T47D (cell line): ENCODE measurements at regions not wholly inside any gene's neighbourhood (a gene's known extent, or its start where the extent isn't known, plus 50 kb on each side); places are given as distances from the start of the nearest gene placed in this dataset.

Experiments
- DNase-seq, 2 experiments: peaks; one replicate each; pipeline versions ENCODE4 v3.0.0 to v3.0.0-alpha.2; 2011 to 2012; ENCODE audit warnings: low read depth in 1 of 2, low spot score in 1 of 2
- JUND ChIP-seq: IDR thresholded peaks from 2 replicates; pipeline ENCODE4 v1.6.1; 2012; ENCODE audit warnings: low read depth
- in situ Hi-C: cut with HindIII; loops from 2 replicates; pipeline ENCODE4 v1.10.0; 2016; ENCODE audit warnings: low sequenced_read_pairs, low pct_unique_long_range_greater_than_20kb

DNA sequence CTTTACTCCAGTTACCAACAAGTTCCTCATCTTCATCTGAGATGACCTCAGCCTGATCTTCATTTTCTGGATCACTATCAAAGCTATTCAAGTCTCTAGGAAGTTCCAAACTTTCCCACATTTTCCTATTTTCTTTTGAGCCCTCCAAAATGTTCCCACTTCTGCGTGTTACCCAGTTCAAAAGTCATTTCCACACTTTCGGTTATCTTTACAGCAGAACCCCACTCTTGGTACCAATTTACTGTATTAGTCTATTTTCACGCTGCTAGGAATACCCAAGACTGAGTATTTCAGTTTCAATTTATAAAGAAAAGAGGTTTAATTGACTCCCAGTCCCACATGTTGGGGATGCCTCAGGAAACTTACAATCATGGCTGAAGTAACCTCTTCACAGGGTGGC, 274.3 kb downstream of the FGF9 start:
- in situ Hi-C loops = no loop called here
- DNase-seq = no peak
- no peak for TF ChIP-seq JUND

DNA sequence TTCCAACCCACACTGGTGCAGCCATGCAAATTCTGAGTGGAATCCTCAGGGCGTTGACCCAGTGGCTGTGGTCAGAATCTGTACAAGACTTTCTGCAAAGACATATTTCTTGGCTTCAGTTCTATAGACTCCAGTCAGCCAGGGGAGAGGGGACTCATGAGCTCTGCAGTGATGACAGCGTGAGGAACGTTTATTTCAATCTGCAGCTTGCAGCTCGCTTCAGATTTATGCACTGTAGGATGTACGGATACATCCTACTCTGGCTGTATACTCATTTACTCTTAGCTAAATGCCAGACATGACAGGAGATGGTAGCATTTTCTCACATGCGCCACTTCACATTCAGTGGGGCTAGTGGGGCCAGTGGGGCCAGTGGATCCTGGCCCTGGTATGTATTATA, 276.1 kb downstream of the FGF9 start:
- in situ Hi-C loops = no loop called here
- no peak for TF ChIP-seq JUND
- no peak for DNase-seq

DNA sequence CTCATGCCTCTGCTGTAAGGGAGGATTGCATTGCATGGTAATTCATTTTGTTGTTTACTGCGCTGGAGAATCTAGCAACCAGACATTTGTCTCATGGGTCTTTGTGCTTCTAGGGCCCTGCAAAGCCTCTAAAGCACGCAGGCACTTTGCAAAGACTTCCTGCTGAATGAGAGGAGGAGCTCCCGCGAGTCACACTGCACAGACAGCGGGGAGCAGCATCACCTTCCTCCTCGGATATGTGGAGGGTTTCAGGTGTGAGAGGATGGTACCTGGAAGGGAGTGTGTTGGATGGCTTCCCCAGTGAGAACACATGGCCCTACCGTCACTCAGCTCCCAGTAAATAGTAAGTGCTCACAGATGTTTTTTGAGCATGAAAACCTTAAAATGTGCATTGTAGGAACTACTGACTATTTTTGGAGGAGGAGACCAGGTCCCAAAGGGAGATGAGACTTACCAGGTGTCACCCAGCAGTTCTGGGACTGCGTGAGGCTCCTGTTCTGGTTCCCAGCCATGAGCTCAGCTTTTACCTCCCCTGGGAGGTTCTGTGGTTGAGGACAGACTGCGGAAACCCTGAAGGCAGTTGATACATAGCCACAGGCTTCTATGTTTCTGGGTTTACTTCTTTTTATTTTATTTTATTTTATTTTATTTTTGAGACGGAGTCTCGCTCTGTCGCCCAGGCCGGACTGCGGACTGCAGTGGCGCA, 278.0 kb downstream of the FGF9 start:
- in situ Hi-C loops = no loop called here
- no peak for TF ChIP-seq JUND
- no peak for DNase-seq

DNA sequence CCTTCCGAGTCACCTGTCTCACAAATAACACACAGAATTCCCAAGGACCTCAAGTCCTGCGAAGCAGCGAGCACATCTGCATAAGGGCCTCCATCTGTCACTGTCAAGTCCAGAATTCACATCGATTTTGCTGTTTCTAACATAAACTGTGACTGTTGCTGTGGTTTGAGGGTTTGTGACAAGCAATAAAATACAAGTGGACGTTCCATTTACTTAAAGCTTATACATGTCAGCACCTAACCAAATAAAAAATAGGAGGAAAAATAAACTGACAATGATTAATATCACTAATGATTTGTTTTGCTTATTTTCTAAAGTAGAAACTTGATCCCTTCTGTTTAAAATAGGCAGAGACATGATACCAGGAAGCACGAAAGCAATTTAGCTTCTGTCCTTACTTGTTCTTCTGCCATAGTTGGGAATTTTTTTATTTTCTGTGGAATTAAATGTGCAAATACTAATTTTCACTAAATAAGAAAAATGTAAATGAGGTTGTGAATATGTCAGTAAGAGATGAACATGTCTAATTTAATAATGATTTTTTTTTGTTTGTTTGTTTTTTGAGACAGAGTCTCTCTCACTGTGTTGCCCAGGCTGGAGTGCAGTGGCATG, 279.1 kb downstream of the FGF9 start:
- no peak for TF ChIP-seq JUND
- in situ Hi-C loops = no loop called here
- DNase-seq = no peak

DNA sequence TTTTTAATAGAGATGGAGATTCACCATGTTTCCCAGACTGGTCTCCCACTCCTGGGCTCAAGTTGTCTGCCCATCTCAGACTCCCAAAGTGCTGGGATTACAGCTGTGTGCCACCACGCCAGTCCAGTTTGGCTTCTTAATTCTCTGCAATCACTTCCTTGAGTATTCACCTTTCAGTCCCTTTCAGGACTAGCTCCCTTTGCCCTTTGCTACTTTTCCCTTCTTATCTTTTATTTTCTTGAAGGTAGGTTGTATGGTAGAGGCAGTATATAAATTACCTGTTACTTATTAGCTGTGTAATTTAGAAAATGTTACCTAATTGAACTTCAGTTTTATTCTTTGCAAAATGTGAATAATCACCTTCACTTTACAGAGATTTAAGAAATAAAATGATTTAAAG, 285.8 kb downstream of the FGF9 start:
- TF ChIP-seq JUND = no peak
- in situ Hi-C loops = no loop called here
- no peak for DNase-seq

DNA sequence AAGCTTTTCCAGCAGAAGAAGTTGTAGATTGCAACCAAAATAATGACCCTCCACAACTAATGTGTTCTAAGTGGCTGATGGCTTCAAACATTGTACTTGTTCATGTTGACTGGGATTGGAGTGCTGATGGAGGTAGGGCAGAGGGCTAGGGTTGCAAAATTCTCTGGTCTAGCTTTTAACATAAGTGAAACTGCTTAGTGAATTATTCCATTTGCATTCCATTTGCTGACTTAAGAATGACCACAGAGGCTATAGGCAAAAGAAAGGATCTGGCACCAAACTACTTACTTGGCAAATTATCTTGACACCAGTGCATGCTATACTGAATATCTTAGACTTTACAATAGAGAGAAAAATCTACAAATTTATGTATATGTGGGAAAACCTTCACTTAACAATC, 287.0 kb downstream of the FGF9 start:
- no peak for DNase-seq

DNA sequence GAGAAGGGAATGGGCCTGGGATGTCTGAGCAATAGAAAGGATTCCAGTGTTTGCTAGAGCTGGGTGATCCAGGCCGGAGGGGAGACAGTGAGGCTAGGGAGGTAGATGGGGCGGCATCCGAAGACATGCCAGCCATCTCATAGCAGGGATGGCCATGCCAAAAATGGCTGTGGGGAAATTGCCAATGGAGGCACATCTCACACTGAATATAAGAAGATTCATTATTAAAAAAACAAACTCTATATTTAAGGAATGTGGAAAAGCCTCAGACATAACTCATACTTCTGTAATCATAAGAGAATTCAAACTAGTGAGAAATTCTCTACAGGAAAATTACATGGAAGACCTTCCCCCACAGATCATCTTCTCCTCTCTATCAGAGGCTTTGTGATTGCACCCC, 289.2 kb downstream of the FGF9 start:
- TF ChIP-seq JUND = no peak
- in situ Hi-C loops = no loop called here
- no peak for DNase-seq

More for the DNA sequence above, 287.0 kb downstream of the FGF9 start:
- in situ Hi-C loops = no loop called here
- no peak for TF ChIP-seq JUND

DNA sequence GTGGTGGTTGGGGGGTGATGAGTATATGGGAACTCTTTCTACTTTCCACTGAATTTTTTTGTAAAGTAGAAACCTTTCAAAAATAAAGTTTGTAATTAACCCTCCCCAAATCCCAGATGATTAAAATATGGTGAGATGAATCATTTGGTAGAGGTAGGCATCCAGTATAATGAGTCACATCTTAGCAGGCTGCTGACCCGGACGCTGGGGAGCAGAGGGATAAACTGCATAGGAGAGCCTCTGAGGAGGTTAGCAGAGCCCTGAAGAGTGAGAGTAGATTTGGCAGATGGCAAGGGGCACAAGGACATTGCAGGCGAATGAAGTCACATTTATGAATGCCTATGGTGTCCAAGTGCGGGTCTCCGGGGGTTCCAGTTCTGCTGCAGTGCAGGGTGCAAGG, 293.8 kb downstream of the FGF9 start:
- TF ChIP-seq JUND = no peak
- DNase-seq = no peak
- in situ Hi-C loops = no loop called here

DNA sequence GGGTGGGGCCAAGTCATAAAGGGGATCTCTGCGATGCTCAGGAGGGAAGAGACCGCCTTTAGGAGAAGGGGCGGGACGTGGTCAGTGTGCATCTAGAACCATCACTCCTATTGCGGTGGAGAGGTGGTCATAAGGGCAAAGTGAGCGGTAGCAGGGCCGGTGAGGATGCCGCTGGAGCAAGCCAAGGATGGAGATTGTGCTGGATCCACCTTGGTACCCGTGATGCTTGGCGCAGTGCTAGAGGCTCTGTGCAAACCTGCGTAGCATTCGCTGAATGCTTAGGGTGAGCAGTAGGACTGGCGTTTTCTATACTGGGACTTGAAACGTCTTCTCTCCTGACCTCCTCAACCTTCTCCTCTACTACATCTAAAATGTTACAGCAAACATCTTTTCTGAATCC, 294.2 kb downstream of the FGF9 start:
- TF ChIP-seq JUND = no peak
- no peak for DNase-seq
- in situ Hi-C loops = no loop called here

DNA sequence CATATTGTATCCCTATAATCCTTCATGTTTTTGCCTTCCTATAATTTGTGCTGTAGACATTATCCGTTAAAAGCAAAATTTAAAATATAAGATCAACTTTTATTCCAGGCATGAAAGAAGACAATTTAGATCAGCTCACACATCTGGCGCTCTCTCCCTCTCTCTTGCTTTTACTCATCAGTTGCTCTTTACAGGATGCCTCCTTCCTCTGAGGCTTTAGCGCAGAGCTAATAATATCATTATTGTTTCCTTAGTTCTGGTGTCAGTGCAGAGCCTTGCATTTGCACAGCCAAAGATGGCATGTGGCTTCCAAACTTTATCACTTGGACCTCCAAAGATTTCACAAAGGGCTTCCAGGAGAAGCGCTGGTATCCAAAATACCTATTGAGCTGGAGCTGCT, 295.1 kb downstream of the FGF9 start:
- no peak for DNase-seq
- TF ChIP-seq JUND = no peak
- in situ Hi-C loops = no loop called here

DNA sequence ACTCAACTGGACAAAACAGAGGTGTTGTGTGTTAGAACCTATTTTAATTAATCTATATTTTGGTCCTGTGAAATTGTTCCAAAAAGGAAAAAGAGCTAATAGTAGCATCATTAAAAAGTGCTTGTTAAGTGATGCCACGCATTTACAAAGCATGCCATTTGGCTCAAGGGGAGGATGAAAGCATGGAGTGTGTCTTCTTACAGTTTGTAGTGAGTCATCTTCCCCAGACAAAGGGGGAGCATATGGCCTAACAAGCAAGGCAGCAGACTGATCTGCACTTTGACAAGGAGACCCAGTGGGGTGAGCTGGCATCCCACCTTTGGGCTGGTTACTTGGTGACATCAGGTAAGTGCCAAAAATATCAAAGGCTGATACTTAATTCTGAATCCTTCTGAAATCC, 297.0 kb downstream of the FGF9 start:
- in situ Hi-C loops = no loop called here
- DNase-seq = no peak
- TF ChIP-seq JUND = no peak

DNA sequence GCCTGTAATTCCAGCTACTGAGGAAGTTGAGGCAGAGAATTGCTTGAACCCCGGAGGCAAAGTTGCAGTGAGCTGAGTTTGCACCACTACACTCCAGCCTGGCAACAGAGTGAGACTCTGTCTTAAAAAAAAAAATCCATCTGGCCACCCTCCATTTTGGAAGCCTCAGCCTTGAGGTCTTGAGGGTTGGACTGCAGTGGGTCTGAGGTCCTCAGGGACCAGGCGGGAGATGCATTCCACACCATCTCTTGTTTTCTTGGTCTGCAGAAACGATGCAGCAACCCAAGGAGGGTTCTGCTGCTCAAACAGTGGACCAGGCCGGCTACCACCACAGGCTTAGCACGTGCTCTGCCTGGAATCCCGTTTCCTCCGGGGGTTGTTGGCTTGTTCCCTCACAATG, 299.3 kb downstream of the FGF9 start:
- DNase-seq = no peak
- in situ Hi-C loops = no loop called here
- TF ChIP-seq JUND = no peak

DNA sequence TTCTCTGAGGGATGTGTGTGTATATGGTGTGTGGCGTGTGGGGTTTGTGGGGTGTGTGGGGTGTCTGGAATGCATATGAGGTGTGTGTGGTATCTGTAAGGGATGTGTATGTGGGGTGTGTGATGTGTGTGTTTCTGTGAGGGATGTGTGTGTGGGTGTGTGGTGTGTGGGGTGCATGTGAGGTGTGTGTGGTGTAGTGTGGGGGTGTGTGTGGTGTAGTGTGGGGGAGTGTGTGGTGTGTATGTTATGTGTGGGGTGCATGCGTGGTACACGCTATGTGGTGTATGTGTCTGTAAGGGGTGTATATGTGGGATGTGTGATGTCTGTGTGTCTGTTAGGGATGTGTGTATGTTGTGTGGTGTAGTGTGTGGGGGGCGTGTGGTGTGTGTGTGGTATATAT, 300.0 kb downstream of the FGF9 start:
- TF ChIP-seq JUND = no peak
- DNase-seq = no peak
- in situ Hi-C loops = no loop called here
